ENCODE measurements at regions not wholly inside any gene's neighbourhood (a gene's known extent, or its start where the extent isn't known, plus 50 kb on each side); places are given as distances from the start of the nearest gene placed in this dataset.

DNA sequence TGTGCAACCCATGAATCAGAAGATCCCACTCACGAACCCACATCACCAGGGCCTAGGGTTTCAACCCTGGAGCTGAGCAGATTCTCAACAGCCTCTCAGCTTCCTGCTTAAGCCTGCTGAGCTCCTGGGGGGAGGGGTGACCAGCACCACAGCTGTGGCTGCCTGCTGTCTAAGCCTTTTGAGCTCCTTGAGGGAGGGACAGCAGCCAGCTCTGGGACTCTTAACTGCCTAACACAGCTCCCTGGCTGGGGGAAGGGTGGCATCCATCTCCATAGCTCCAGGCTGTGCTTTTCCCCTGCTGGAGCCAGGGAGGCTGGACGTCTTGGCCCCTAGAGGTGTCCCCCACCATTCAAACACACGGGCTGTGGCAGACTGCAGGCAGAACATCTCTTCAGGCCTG, 250.3 kb downstream of the DMAC1 start:
- in situ Hi-C loops (cut with MboI; ENCODE audit: low sequenced_read_pairs), result loop anchor here (25.0 kb wide), 2 partner anchors 512 to 712 kb away; no protein-coding TSS in a partner anchor

GRCh38 chr9:7546261-7546660, 253.3 kb downstream of the DMAC1 start:
- in situ Hi-C loops (cut with MboI; ENCODE audit: low sequenced_read_pairs), result loop anchor here (25.0 kb wide), 2 partner anchors 509 to 709 kb away; no protein-coding TSS in a partner anchor

- in situ Hi-C loops (cut with MboI; ENCODE audit: low sequenced_read_pairs), result loop anchor here (25.0 kb wide), 2 partner anchors 508 to 708 kb away; no protein-coding TSS in a partner anchor
Measured at GRCh38 chr9:7545371-7546165, 254.0 kb downstream of the DMAC1 start.

DNA sequence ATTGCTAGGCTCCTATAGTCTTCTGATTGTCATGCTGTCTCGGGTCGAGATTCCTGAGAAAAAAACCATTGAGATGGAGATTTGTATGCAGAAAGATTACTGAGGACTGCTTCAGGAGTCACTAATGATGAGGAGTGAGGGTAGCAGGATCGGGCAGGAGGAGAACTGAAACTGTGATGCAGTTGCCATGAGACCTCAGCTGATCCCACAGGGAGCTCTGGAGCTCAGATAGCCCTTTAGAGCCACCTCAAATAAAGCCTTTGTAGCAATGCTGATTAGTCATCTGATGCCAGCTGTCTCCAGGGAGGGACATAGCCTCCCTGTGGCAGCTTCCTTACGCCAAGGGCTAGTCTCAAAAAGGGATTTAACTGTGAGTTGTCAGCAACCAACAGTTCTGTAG, 256.9 kb downstream of the DMAC1 start:
- in situ Hi-C loops (cut with MboI; ENCODE audit: low sequenced_read_pairs), result loop anchor here (25.0 kb wide), 2 partner anchors 505 to 705 kb away; no protein-coding TSS in a partner anchor

GRCh38 chr9:7542126-7542525, 257.5 kb downstream of the DMAC1 start:
- in situ Hi-C loops (cut with MboI; ENCODE audit: low sequenced_read_pairs), result loop anchor here (25.0 kb wide), 2 partner anchors 505 to 705 kb away; no protein-coding TSS in a partner anchor

- in situ Hi-C loops (cut with MboI; ENCODE audit: low sequenced_read_pairs), result loop anchor here (25.0 kb wide), 2 partner anchors 499 to 699 kb away; no protein-coding TSS in a partner anchor
Measured at GRCh38 chr9:7536310-7536939, 263.2 kb downstream of the DMAC1 start.

DNA sequence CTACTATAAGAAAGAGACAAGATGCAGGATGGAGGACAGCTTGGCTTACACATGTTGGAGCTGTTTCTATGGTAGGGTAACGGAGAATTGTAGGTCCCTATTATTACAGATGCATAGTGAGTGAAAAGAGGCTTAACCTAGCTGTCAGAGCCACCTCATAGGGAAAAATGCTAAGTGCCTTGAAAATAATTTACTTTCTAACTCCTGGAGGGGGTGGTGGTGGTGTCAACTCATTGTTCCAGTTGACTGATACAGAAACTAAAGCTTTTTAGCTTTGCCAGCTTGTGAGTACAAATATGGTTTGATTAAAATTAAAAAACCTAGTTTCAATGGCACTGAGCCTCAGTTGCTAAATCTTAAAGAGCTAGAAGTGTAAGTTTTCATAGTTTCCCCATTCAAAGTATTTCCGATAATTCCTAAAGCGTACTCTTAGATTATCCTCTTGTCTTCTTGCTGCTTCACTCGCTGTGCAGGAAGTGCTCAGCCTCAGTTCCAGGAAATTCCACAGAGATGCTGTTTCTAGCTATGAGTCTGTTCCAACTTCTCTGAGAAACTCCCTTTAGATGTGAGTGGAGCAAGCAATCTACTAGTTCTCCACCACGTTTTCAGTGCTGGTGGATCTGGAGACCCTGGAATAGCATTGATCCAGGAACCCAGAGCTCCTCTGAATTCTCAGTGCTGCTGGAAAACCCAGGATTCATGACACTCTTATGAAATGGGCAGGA, 265.2 kb downstream of the DMAC1 start:
- in situ Hi-C loops (cut with MboI; ENCODE audit: low sequenced_read_pairs), result loop anchor here (25.0 kb wide), 2 partner anchors 497 to 697 kb away; no protein-coding TSS in a partner anchor

DNA sequence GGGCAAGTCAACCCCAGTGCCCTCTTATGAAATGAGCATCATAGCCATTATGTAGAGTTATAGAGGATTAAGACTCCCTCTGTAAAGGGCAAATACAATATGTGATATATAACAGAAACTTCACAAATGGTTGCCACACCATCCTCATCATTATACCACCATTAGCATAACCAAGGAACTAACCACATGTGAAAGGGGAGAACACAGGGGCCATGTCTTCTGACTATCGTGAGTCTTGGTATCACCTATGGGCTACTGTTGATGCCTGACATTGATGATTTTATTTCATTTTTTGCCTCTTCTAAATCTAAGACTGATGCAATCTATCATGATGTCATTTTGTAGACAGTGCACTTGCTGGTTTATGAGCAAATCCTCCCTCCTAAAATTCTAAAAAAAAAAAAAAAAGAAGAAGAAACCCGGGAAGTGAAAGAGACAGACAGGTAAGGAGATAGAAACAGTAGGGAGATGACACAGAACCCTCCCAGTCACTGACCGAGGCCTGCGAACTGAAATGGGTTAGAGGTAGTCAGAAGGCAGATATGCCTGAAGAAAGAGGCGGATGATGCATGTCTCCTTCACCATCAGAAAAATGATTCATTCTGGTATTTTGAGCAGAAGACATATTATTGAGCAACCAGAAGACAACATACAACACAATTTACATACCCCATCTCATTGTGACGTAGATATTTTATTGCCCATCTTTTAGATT, 266.0 kb downstream of the DMAC1 start:
- in situ Hi-C loops (cut with MboI; ENCODE audit: low sequenced_read_pairs), result loop anchor here (25.0 kb wide), 2 partner anchors 496 to 696 kb away; no protein-coding TSS in a partner anchor

DNA sequence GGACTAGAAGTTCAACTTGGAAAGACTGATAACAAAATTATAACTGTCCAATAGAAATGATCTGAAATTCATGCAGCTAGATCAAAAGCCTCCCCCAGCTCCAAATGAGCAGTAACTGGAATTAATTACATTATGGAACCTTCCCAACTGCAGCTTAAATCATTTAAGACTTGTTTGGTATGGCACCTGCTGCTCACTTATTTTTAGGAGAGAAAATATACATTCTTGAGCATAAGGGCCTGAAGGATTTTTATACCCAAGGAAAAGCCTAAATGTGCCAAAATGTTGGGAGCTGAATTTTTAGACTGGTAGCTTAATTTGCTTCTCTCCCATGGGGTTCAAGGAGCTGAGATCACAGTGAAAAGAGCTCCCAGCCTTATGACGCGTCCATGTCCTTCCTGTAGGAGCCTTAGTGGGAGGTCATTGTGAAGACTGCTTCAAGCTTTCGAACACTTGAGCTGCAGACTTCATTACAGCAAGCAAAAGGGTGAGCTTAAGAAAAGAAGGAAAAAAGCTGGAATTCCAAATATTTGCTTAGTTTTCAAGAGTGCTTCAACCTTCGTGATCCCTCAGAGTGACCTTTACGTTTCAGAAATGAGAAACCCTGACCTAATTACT, 276.0 kb downstream of the DMAC1 start:
- in situ Hi-C loops (cut with MboI; ENCODE audit: low sequenced_read_pairs), result no loop called here

- in situ Hi-C loops (cut with MboI; ENCODE audit: low sequenced_read_pairs), result no loop called here
Measured at GRCh38 chr9:7520396-7520795, 279.2 kb downstream of the DMAC1 start.

- in situ Hi-C loops (cut with MboI; ENCODE audit: low sequenced_read_pairs), result no loop called here
Measured at GRCh38 chr9:7516376-7516775, 283.2 kb downstream of the DMAC1 start.

- in situ Hi-C loops (cut with MboI; ENCODE audit: low sequenced_read_pairs), result no loop called here
Measured at GRCh38 chr9:7510199-7510598, 289.4 kb downstream of the DMAC1 start.

DNA sequence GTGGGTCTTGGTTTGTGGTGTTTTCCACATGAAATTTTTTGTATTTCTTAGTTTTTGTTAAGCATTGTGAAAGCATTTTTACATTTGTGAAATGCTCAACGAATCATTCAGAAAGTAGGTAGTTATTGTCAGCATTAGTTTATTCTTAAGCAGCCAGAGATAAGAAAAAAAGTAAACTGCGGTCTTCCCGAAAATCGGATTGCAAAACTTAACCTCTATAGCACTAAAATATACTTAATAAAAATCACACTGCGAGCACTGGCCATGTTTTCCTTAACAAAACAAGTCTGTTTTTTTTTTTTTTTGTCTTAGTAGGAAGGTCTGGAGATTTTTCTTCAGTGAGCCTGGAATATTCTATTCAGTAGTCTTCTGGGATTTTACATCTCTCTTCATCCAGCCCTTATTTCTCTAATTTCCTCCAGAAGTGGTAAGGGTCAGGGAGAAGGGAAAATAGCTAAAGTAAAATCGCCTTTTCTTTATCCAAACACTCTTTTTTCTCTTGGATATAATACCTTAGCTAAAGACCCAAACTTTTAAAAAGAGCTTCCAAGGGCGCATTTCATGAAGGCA, 289.9 kb downstream of the DMAC1 start:
- in situ Hi-C loops (cut with MboI; ENCODE audit: low sequenced_read_pairs), result no loop called here

- in situ Hi-C loops (cut with MboI; ENCODE audit: low sequenced_read_pairs), result no loop called here
Measured at GRCh38 chr9:7508516-7508915, 291.1 kb downstream of the DMAC1 start.

- in situ Hi-C loops (cut with MboI; ENCODE audit: low sequenced_read_pairs), result no loop called here
Measured at GRCh38 chr9:7507566-7508270, 291.9 kb downstream of the DMAC1 start.

- in situ Hi-C loops (cut with MboI; ENCODE audit: low sequenced_read_pairs), result no loop called here
Measured at GRCh38 chr9:7507026-7507425, 292.6 kb downstream of the DMAC1 start.

- in situ Hi-C loops (cut with MboI; ENCODE audit: low sequenced_read_pairs), result no loop called here
Measured at GRCh38 chr9:7500521-7500920, 299.1 kb downstream of the DMAC1 start.

- in situ Hi-C loops (cut with MboI; ENCODE audit: low sequenced_read_pairs), result no loop called here
Measured at GRCh38 chr9:7491641-7492040, 307.9 kb downstream of the DMAC1 start.

Measured in HL-60/S4 treated with phorbol 12-myristate 13-acetate at 8.2 ng/mL for 4 days and 3 days (cell line).